ENCODE measurements at regions not wholly inside any gene's neighbourhood (a gene's known extent, or its start where the extent isn't known, plus 50 kb on each side); places are given as distances from the start of the nearest gene placed in this dataset.
"Not testable (repeated sequence)": the region's sequence is repeated elsewhere in the genome, so short reads cannot be mapped to it uniquely, and the experiment has no call there.

DNA sequence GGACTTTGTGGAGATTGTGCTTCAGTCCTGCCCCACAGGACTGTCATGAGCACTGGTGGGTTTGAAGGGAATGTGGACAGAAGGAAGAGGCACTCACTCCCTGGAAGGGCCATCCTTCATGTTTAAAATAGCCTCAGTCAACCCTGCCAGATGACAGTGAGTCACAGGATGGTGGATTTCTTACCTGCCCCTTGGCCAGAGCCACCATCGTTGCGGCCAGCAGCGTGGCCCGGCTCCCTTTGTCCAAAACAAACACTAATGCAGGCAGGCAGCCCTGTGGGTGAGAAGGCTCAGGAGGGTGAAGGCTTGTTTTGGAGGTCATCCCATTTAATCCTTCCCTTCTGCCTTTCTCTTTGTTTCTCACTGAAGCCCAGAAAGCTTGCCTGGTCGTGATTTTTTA is 422.7 kb downstream of the CD83 start:
- no peak for ATAC-seq
- Mint-ChIP-seq H3K4me1 (ENCODE audit: low read depth in 2 of 2) (peaks cover 9 to 10% of the 10 kb centered on the region in 2 donors), H3K27ac (no peak overlapping the region), H3K4me3 (no peak overlapping the region), H3K27me3 (peaks cover 0 to 4% of the 10 kb centered on the region in 2 donors), H3K36me3 (no peaks in the 10 kb centered on the region), H3K9me3 (no peaks in the 10 kb centered on the region)
- DNase-seq (ENCODE audit: low spot score): no peak

DNA sequence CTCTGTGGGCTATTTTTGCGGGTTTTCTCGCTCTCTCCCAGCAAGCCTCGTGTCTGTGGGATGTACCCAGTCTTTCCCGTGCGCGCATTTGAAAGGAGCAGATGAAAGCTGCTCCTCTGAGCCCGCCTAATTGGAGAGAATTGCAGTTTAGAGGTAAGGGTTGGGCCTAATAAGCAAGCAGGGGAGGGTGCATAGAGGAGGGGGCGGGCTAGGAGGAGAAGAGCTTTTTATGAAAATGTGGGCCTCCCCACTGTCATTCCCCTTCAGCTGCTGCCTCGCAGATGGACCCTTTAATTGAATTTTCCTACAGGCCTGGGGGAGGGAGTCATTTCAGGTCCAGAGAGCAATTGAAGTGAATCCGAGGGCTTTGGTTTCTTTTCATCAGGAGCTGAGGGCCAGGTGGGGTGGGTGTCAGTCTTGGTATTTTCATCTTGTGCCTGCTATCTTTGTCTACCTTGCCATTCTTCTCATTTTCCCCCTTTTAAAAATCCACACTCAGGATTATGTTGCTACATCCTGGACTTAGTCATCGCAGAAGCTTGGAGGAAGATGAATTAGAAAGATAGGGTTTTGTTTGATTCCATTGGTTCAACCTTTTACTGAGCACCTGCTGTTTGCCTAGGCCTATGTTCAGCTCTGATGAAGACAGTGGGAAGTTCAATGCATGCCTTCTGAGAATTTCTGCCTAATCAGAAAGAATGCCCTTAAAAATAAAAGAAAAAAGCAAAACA is 423.4 kb downstream of the CD83 start:
- DNase-seq (ENCODE audit: low spot score): no peak
- H3K9me3 Mint-ChIP-seq: no peaks in the 10 kb centered on the region
- H3K27me3 Mint-ChIP-seq: peaks cover 0 to 4% of the 10 kb centered on the region in 2 donors
- no peak overlapping the region for H3K4me3 Mint-ChIP-seq
- H3K36me3 Mint-ChIP-seq: no peaks in the 10 kb centered on the region
- no peak for ATAC-seq
- no peak overlapping the region for H3K27ac Mint-ChIP-seq
- peaks cover 9 to 10% of the 10 kb centered on the region in 2 donors for H3K4me1 Mint-ChIP-seq (ENCODE audit: low read depth in 2 of 2)

DNA sequence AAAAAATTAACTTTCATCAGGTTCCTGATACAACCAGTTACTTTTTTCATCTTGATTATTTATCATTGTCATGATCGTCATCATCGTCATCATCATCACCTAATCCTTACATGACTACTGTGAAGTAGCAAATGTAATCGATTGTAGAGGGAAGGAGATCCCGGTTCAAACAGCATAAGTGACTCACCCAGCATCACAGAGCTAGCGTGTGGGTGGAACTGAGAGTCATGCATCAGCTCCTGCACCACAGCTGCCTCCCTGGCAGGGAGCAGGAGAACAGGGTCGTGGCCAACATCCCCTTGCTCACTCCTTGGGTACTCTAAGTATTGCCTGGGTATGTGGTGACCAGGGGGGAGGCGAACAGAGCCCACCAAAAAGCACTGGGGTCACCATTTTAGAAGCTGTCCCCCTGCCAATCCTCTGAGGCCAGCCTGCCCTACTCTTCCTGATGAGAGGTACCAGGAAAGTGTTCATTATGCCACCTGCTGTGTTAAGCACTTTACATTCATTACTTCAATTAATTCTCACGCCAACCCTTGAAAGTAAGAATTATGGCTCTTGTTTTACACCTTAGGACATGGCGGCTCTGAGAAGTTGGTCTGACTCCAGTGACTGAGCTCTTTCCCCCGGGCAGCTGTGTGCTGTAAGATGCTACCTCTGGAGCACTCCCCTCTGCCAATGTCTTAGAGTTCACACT is 425.2 kb downstream of the CD83 start:
- no peaks in the 10 kb centered on the region for H3K9me3 Mint-ChIP-seq
- H3K36me3 Mint-ChIP-seq: no peaks in the 10 kb centered on the region
- H3K27ac Mint-ChIP-seq: peak overlapping the region in 1 of 2 donors; percentile 30
- DNase-seq (ENCODE audit: low spot score) (no peak), ATAC-seq (peak in 1 of 2 donors; percentile 71)
- H3K27me3 Mint-ChIP-seq: peaks cover 0 to 4% of the 10 kb centered on the region in 2 donors
- H3K4me3 Mint-ChIP-seq: no peak overlapping the region
- H3K4me1 Mint-ChIP-seq (ENCODE audit: low read depth in 2 of 2): peaks cover 9 to 10% of the 10 kb centered on the region in 2 donors

DNA sequence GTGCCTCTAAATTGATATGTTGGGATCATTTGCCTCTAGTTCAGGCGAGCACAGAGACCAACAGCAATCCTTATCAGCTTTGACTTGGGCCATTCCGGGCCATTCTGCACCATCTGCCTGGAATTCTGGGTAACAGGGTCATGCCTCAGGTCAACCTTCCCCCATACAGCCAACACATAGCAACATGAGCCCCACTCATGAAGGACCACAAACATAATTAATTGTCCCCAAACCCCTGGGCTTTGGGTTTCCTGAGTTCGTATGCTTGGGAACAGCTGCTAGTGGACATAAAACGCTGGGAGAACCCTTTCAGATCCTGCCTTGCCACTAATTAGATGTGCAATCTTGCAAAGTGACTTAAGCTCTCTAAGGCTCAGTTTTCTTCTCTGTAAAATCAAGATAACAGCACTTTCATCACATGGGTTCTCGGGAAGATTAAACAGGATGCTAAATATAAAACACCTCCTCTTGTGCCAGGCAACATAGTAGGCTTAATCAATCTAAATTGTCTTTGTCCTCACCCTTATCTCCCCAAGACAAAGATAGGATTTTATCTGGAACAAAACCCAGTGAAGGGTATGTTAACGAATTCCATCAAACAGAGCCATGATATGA is 426.5 kb downstream of the CD83 start:
- H3K9me3 Mint-ChIP-seq: no peaks in the 10 kb centered on the region
- peaks cover 9 to 10% of the 10 kb centered on the region in 2 donors for H3K4me1 Mint-ChIP-seq (ENCODE audit: low read depth in 2 of 2)
- H3K27ac Mint-ChIP-seq: no peak overlapping the region

DNA sequence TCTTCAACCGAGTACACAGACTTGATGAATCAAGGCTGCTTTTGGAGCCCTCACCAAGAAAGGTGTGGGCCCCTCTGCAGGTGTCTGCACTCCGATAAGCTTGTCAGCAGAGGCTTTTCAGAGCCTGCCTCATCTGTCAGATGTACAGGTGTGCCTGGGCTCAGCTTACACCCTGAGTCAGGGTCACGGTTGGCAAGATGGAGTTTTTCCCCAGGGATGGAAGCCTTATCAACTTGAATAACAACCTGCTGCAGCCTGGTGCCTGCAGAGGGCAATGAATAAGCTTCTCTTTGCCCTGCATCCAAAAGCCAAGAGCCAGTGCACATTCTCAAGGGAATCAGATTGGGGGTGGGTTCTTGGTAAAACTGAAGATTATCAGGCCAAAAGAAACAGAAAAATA is 427.1 kb downstream of the CD83 start:
- ATAC-seq (no peak), DNase-seq (ENCODE audit: low spot score) (no peak)
- Mint-ChIP-seq H3K9me3 (no peaks in the 10 kb centered on the region), H3K36me3 (no peaks in the 10 kb centered on the region), H3K4me3 (no peak overlapping the region), H3K27me3 (peaks cover 0 to 4% of the 10 kb centered on the region in 2 donors), H3K27ac (no peak overlapping the region), H3K4me1 (ENCODE audit: low read depth in 2 of 2) (peaks cover 9 to 10% of the 10 kb centered on the region in 2 donors)

More for the DNA sequence above, 426.5 kb downstream of the CD83 start:
- Mint-ChIP-seq H3K4me3 (no peak overlapping the region), H3K36me3 (no peaks in the 10 kb centered on the region), H3K27me3 (peaks cover 0 to 4% of the 10 kb centered on the region in 2 donors)
- DNase-seq (ENCODE audit: low spot score): no peak
- ATAC-seq: no peak

DNA sequence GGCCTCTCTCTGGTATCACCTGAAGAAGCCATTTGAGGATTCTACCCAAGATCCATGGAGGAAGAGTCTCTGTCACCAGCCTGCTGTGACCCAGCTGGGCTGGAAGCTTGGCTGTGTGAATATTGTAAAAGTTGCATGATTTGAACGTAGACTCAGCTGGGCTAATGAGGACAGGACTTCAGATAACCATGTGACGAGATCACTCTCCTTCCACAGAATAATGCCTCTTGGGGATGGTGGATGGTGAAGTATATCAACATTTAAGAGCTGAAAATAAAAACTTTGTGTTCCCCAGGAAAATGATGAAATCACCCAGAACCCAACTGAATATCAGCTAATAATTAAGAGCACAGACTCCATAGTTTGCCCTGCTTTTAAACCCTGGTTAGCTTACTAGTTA is 427.9 kb downstream of the CD83 start:
- H3K4me3 Mint-ChIP-seq: no peak overlapping the region
- peaks cover 0 to 4% of the 10 kb centered on the region in 2 donors for H3K27me3 Mint-ChIP-seq
- DNase-seq (ENCODE audit: low spot score): no peak
- no peaks in the 10 kb centered on the region for H3K9me3 Mint-ChIP-seq
- no peak for ATAC-seq
- peaks cover 9 to 10% of the 10 kb centered on the region in 2 donors for H3K4me1 Mint-ChIP-seq (ENCODE audit: low read depth in 2 of 2)
- H3K27ac Mint-ChIP-seq: no peak overlapping the region
- no peaks in the 10 kb centered on the region for H3K36me3 Mint-ChIP-seq

DNA sequence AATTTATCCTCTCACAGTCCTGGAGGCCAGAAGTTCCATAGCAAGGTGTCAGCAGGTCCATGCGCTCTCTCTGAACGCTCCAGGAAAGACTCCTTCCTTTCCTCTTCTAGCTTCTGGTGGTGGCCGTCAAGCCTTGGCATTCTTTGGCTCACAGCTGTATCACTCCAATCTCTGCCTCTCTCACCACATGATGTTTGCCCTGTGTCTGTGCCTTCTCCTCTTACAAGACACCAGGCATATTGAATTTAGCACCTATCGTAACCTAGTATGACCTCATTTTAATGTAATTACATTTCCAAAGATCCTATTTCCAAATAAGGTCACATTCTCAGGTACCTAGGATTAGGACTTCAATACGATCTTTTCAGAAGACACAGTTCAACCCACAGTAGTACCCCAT is 428.5 kb downstream of the CD83 start:
- H3K36me3 Mint-ChIP-seq: no peaks in the 10 kb centered on the region
- peaks cover 0 to 4% of the 10 kb centered on the region in 2 donors for H3K27me3 Mint-ChIP-seq
- no peaks in the 10 kb centered on the region for H3K9me3 Mint-ChIP-seq
- ATAC-seq (no peak), DNase-seq (ENCODE audit: low spot score) (no peak)
- H3K4me1 Mint-ChIP-seq (ENCODE audit: low read depth in 2 of 2): peaks cover 9 to 10% of the 10 kb centered on the region in 2 donors
- no peak overlapping the region for H3K4me3 Mint-ChIP-seq
- H3K27ac Mint-ChIP-seq: no peak overlapping the region

DNA sequence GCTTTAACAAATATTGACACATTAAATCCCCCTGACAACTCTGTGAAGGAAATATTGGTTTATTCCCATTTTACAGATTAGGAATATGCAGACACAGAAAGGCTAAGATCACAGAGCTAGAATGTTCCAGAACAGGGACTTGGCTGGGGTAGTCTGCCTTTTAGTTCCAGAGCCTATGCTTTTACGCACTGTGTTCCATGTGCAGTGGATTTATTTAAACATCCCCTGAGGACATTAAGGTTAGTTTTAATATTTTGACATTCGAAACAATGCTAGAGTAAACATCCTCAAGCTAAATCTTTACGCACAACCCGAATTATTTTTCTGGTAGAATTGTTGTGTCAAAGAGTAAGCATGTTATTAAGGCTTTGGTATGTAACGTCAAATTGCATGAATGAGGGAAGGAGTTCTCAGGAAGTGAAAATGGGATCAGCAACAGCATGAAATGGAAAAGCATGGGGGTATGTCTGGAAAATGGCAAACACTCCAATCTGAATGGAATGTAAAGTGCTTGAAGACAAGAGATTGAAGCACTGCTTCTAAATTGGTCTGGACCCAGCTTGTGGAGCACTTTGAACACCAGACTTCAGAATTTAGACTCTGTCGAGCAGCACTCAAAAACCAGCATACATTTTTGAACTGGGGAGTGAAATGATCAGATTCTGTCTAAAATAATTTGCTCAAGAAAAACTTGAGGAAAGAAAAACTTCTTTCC is 429.9 kb downstream of the CD83 start:
- DNase-seq (ENCODE audit: low spot score): no peak
- no peak overlapping the region for H3K4me3 Mint-ChIP-seq
- H3K36me3 Mint-ChIP-seq: no peaks in the 10 kb centered on the region
- no peak overlapping the region for H3K27ac Mint-ChIP-seq
- no peaks in the 10 kb centered on the region for H3K9me3 Mint-ChIP-seq
- no peak for ATAC-seq
- peaks cover 0 to 2% of the 10 kb centered on the region in 2 donors for H3K4me1 Mint-ChIP-seq (ENCODE audit: low read depth in 2 of 2)
- H3K27me3 Mint-ChIP-seq: peaks cover 0 to 4% of the 10 kb centered on the region in 2 donors

DNA sequence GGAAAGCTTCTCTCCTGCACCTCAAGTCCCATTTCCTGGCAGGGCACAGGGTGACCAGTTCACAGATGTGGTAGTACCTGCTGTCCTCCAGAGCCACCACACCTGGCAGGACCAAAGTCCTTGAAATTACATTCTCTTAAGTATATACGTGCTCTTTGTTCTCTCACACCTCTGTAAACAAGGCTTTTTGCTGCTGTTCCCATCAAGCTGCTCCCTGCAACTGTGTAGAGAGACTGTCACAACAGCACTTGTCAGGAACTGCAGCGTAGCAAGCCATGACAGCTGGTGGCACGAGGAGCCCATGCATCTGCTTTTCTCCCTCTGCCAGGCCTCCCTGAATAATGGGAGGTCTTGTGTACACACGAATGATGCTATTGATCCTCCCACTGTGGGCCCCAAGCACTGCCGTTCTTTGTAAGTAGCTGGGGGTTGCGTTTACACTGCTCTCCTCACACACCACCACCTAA is 431.8 kb downstream of the CD83 start:
- Mint-ChIP-seq H3K27me3 (no peaks in the 10 kb centered on the region), H3K36me3 (no peaks in the 10 kb centered on the region), H3K9me3 (no peaks in the 10 kb centered on the region), H3K4me3 (no peak overlapping the region), H3K4me1 (ENCODE audit: low read depth in 2 of 2) (no peaks in the 10 kb centered on the region), H3K27ac (no peak overlapping the region)
- no peak for ATAC-seq
- DNase-seq (ENCODE audit: low spot score): no peak

DNA sequence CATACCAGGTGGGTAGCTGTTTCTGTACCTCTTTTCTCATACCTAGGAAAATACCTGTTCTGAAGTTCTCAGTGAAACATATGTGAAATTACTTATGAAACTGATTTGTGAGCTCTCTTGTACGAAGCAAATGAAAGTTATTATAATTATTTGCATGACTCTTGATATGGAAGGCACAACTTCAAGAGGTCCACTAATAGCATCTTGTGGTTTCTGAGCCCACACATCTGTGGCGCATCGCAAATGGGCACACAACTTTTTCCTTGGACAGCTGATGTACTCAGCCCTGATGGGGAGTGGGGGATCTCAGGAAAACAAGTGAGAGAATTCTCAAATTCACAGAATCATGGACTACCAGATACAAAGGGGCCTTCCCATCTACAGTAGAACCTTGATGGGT is 432.3 kb downstream of the CD83 start:
- ATAC-seq (no peak), DNase-seq (ENCODE audit: low spot score) (no peak)
- H3K4me3 Mint-ChIP-seq: no peak overlapping the region
- no peaks in the 10 kb centered on the region for H3K36me3 Mint-ChIP-seq
- no peak overlapping the region for H3K27ac Mint-ChIP-seq
- H3K9me3 Mint-ChIP-seq: no peaks in the 10 kb centered on the region
- H3K27me3 Mint-ChIP-seq: no peaks in the 10 kb centered on the region
- no peaks in the 10 kb centered on the region for H3K4me1 Mint-ChIP-seq (ENCODE audit: low read depth in 2 of 2)

DNA sequence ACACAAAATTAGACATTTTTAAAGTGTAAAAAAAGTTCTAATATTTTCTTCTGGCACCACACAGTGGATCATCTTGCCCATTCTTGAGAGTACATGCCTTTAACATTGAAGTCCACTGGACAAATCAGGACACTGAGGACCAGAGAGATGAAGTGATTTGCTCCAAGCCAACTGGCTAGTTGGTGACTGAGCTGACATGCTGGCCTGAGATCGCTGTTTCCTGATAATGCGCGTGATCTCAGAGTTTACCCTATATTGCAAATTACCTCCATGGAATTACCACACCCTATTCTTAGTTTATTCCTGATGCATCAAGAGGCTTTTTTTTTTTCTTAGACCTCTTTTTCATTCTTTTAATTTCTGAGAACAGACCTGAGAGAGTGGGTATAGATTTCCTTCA is 432.8 kb downstream of the CD83 start:
- H3K27ac Mint-ChIP-seq: no peak overlapping the region
- no peaks in the 10 kb centered on the region for H3K27me3 Mint-ChIP-seq
- DNase-seq (ENCODE audit: low spot score) (no peak), ATAC-seq (no peak)
- H3K36me3 Mint-ChIP-seq: no peaks in the 10 kb centered on the region
- no peaks in the 10 kb centered on the region for H3K9me3 Mint-ChIP-seq
- H3K4me1 Mint-ChIP-seq (ENCODE audit: low read depth in 2 of 2): no peaks in the 10 kb centered on the region
- H3K4me3 Mint-ChIP-seq: no peak overlapping the region

DNA sequence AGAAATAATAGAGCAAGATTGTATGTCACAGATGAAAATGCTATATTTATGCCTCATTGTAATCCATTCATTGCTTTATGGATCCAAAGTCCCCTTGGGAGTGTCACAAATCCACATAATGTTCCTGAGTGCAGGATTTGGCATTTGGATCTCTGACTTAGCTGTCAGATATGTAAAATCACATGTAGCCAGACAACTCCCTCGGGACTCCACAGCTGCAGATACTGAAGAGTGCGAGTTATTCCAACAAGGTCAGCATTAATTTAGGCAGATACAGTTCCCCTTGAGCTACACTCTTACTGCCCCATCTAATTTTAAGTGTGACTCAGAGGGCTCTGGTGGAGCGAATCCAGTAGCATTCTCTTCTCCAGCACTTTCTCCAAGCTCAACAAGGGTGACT is 433.2 kb downstream of the CD83 start:
- no peak overlapping the region for H3K27ac Mint-ChIP-seq
- H3K4me3 Mint-ChIP-seq: no peak overlapping the region
- no peak for DNase-seq (ENCODE audit: low spot score)
- H3K9me3 Mint-ChIP-seq: no peaks in the 10 kb centered on the region
- H3K36me3 Mint-ChIP-seq: no peaks in the 10 kb centered on the region
- H3K27me3 Mint-ChIP-seq: no peaks in the 10 kb centered on the region
- H3K4me1 Mint-ChIP-seq (ENCODE audit: low read depth in 2 of 2): no peaks in the 10 kb centered on the region
- no peak for ATAC-seq

DNA sequence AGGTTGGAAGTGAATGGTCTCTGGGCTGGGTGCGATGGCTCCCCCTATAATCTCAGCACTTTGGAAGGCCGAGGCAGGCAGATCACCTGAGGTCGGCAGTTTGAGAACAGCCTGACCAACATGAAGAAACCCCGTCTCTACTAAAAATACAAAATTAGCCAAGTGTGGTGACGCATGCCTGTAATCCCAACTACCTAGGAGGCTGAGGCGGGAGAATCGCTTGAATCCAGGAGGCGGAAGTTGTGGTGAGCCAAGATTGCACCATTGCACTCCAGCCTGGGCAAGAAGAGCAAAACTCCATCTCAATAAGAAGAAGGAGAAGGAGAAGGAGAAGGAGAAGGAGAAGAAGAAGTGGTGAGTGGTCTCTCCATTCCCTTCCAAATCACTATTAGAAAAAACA is 434.0 kb downstream of the CD83 start:
- not testable (repeated sequence) for H3K9me3 Mint-ChIP-seq; H3K27me3 Mint-ChIP-seq; H3K4me3 Mint-ChIP-seq; H3K4me1 Mint-ChIP-seq (ENCODE audit: low read depth in 2 of 2); ATAC-seq; H3K27ac Mint-ChIP-seq; DNase-seq (ENCODE audit: low spot score); H3K36me3 Mint-ChIP-seq

DNA sequence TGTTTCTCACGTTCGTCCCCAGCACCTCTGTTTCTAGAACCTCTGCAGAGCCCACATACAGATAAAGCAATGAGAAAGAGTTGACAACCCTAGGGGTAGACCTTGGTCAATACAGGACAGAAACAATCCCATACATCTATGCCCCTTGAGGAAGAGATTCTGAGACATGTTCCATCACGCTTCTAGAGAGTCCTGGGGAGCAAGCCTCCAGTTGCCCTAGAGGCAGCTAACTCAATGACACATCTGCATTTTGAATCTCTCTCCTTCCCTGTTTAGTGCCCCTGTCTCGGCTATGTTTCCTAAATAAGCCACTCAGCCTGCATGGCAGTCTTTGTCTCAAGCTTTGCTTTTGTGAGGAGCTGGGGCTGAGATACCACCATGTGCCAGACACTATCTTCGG is 435.3 kb downstream of the CD83 start:
- H3K27me3 Mint-ChIP-seq: no peaks in the 10 kb centered on the region
- no peak overlapping the region for H3K4me3 Mint-ChIP-seq

More for the DNA sequence above, 435.3 kb downstream of the CD83 start:
- no peaks in the 10 kb centered on the region for H3K4me1 Mint-ChIP-seq (ENCODE audit: low read depth in 2 of 2)
- H3K27ac Mint-ChIP-seq: no peak overlapping the region
- no peak for ATAC-seq
- no peaks in the 10 kb centered on the region for H3K36me3 Mint-ChIP-seq
- no peaks in the 10 kb centered on the region for H3K9me3 Mint-ChIP-seq
- DNase-seq (ENCODE audit: low spot score): no peak
